ENCODE measurements at regions not wholly inside any gene's neighbourhood (a gene's known extent, or its start where the extent isn't known, plus 50 kb on each side); places are given as distances from the start of the nearest gene placed in this dataset.
"Not testable (repeated sequence)": the region's sequence is repeated elsewhere in the genome, so short reads cannot be mapped to it uniquely, and the experiment has no call there.

- H3K9me3 Mint-ChIP-seq, result no peaks in the 10 kb centered on the region
- no peaks in the 10 kb centered on the region for H3K36me3 Mint-ChIP-seq (ENCODE audit: low read depth)
- DNase-seq, result no peak
- no peak overlapping the region for H3K4me3 Mint-ChIP-seq
- no peaks in the 10 kb centered on the region for H3K27me3 Mint-ChIP-seq
- H3K4me1 Mint-ChIP-seq, result no peaks in the 10 kb centered on the region
- intact Hi-C loops (cut with micrococcal nuclease), result no loop called here
- no peak overlapping the region for H3K27ac Mint-ChIP-seq
Measured at GRCh38 chr1:187527346-187527745, 698.6 kb downstream of the PLA2G4A start.

- H3K27me3 Mint-ChIP-seq, result no peaks in the 10 kb centered on the region
- H3K9me3 Mint-ChIP-seq, result no peaks in the 10 kb centered on the region
- intact Hi-C loops (cut with micrococcal nuclease), result no loop called here
- H3K36me3 Mint-ChIP-seq (ENCODE audit: low read depth), result no peaks in the 10 kb centered on the region
- no peak for DNase-seq
- no peaks in the 10 kb centered on the region for H3K4me1 Mint-ChIP-seq
- H3K27ac Mint-ChIP-seq, result no peak overlapping the region
- no peak overlapping the region for H3K4me3 Mint-ChIP-seq
Measured at GRCh38 chr1:187537936-187538335, 709.2 kb downstream of the PLA2G4A start.

GRCh38 chr1:187549540-187549939 lies 720.8 kb downstream of the PLA2G4A start:
- no peaks in the 10 kb centered on the region for H3K36me3 Mint-ChIP-seq (ENCODE audit: low read depth)
- intact Hi-C loops (cut with micrococcal nuclease), result no loop called here
- H3K4me1 Mint-ChIP-seq, result no peaks in the 10 kb centered on the region
- no peaks in the 10 kb centered on the region for H3K27me3 Mint-ChIP-seq
- no peak overlapping the region for H3K27ac Mint-ChIP-seq
- DNase-seq, result no peak
- no peaks in the 10 kb centered on the region for H3K9me3 Mint-ChIP-seq
- H3K4me3 Mint-ChIP-seq, result no peak overlapping the region

DNA sequence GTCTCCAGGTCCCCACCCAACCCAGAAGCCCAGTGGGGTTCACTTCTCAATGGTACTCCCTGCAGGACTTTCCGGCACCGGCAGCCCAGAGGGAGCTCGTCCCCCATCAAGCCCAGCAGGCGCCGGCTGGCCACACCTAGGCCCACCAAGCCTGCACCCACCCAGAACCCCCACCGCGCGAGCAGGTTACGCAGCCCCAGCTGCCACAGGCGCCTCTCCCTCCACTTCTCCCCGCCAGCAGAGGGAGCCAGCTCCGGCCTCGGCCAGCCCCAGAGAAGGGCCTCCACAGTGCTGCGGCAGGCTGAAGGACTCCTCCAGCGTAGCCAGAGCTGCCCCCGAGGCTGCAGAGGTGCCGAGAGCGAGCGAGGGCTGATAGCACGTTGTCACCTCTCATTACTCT lies 722.3 kb downstream of the PLA2G4A start:
- intact Hi-C loops (cut with micrococcal nuclease), result no loop called here
- Mint-ChIP-seq H3K27ac (no peak overlapping the region), H3K4me1 (no peaks in the 10 kb centered on the region), H3K36me3 (ENCODE audit: low read depth) (no peaks in the 10 kb centered on the region), H3K9me3 (no peaks in the 10 kb centered on the region), H3K4me3 (no peak overlapping the region), H3K27me3 (no peaks in the 10 kb centered on the region)
- no peak for DNase-seq

GRCh38 chr1:187563191-187563590 lies 734.4 kb downstream of the PLA2G4A start:
- no peaks in the 10 kb centered on the region for H3K27me3 Mint-ChIP-seq
- intact Hi-C loops (cut with micrococcal nuclease), result no loop called here
- no peak overlapping the region for H3K4me3 Mint-ChIP-seq

GRCh38 chr1:187566354-187566753 lies 737.6 kb downstream of the PLA2G4A start:
- no peak for DNase-seq
- H3K4me3 Mint-ChIP-seq, result no peak overlapping the region
- no peaks in the 10 kb centered on the region for H3K27me3 Mint-ChIP-seq
- no peaks in the 10 kb centered on the region for H3K36me3 Mint-ChIP-seq (ENCODE audit: low read depth)
- no peaks in the 10 kb centered on the region for H3K9me3 Mint-ChIP-seq
- H3K27ac Mint-ChIP-seq, result no peak overlapping the region
- H3K4me1 Mint-ChIP-seq, result no peaks in the 10 kb centered on the region
- intact Hi-C loops (cut with micrococcal nuclease), result no loop called here

More at GRCh38 chr1:187563191-187563590, 734.4 kb downstream of the PLA2G4A start:
- no peak for DNase-seq
- no peaks in the 10 kb centered on the region for H3K4me1 Mint-ChIP-seq
- no peaks in the 10 kb centered on the region for H3K36me3 Mint-ChIP-seq (ENCODE audit: low read depth)
- H3K9me3 Mint-ChIP-seq, result no peaks in the 10 kb centered on the region
- H3K27ac Mint-ChIP-seq, result no peak overlapping the region

GRCh38 chr1:187568067-187568466 lies 739.3 kb downstream of the PLA2G4A start:
- Mint-ChIP-seq H3K4me1 (no peaks in the 10 kb centered on the region), H3K27ac (no peak overlapping the region), H3K36me3 (ENCODE audit: low read depth) (no peaks in the 10 kb centered on the region), H3K27me3 (no peaks in the 10 kb centered on the region), H3K9me3 (no peaks in the 10 kb centered on the region), H3K4me3 (no peak overlapping the region)
- no peak for DNase-seq
- intact Hi-C loops (cut with micrococcal nuclease), result no loop called here

GRCh38 chr1:187570166-187570565 lies 741.4 kb downstream of the PLA2G4A start:
- H3K9me3 Mint-ChIP-seq, result no peaks in the 10 kb centered on the region

GRCh38 chr1:187577610-187578009 lies 748.9 kb downstream of the PLA2G4A start:
- Mint-ChIP-seq H3K4me3 (no peak overlapping the region), H3K27me3 (no peaks in the 10 kb centered on the region), H3K4me1 (no peaks in the 10 kb centered on the region), H3K36me3 (ENCODE audit: low read depth) (no peaks in the 10 kb centered on the region), H3K9me3 (no peaks in the 10 kb centered on the region), H3K27ac (no peak overlapping the region)
- DNase-seq, result no peak
- intact Hi-C loops (cut with micrococcal nuclease), result no loop called here

More at GRCh38 chr1:187570166-187570565, 741.4 kb downstream of the PLA2G4A start:
- no peak overlapping the region for H3K27ac Mint-ChIP-seq
- no peak for DNase-seq
- H3K27me3 Mint-ChIP-seq, result no peaks in the 10 kb centered on the region
- H3K4me3 Mint-ChIP-seq, result no peak overlapping the region
- no peaks in the 10 kb centered on the region for H3K4me1 Mint-ChIP-seq
- H3K36me3 Mint-ChIP-seq (ENCODE audit: low read depth), result no peaks in the 10 kb centered on the region
- intact Hi-C loops (cut with micrococcal nuclease), result no loop called here

DNA sequence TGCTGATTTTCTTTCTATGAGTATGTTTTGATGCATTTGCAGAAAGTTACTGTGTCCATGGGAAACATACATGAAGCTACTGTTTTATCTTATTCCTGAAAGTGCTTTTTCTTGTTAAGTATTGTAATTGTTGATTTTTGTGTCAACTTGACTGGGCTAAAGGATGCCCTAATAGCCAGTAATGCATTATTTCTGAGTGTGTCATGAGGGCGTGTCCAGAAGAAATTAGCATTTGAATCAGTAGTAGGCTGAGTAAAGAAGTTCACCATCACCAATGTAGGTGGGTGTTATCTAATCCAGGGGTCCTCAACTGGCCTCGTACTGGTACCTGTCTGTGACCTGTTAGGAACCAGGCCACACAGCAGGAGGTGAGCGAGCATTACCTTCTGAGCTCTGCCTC lies 760.2 kb downstream of the PLA2G4A start:
- intact Hi-C loops (cut with micrococcal nuclease), result no loop called here
- Mint-ChIP-seq H3K4me1 (no peaks in the 10 kb centered on the region), H3K9me3 (no peaks in the 10 kb centered on the region), H3K4me3 (no peak overlapping the region), H3K27ac (no peak overlapping the region), H3K27me3 (no peaks in the 10 kb centered on the region), H3K36me3 (ENCODE audit: low read depth) (no peaks in the 10 kb centered on the region)
- DNase-seq, result no peak

DNA sequence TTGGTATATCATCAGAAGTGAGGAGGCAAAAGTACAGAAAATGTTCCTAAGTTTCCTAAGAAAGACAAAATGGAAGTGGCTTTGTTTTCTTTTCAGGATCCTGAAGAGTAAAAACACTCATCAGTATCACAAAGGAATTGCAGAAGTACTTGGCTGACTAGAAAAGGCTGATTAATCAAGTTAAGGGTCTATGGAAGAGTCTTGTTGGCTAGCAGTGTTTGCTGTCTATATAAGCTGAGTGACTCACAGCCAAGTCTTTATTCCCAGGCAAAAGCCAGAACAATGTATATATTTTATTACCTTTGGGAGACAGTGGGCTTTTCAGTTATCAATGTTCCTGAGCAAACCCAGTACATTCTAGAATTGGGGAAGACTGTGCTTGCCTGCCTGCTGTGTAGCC lies 777.0 kb downstream of the PLA2G4A start:
- Mint-ChIP-seq H3K9me3 (no peaks in the 10 kb centered on the region), H3K4me1 (no peaks in the 10 kb centered on the region), H3K27me3 (no peaks in the 10 kb centered on the region), H3K4me3 (no peak overlapping the region), H3K27ac (no peak overlapping the region), H3K36me3 (ENCODE audit: low read depth) (no peaks in the 10 kb centered on the region)
- intact Hi-C loops (cut with micrococcal nuclease), result no loop called here
- no peak for DNase-seq

GRCh38 chr1:187615853-187616735 lies 787.3 kb downstream of the PLA2G4A start:
- H3K4me1 Mint-ChIP-seq; H3K9me3 Mint-ChIP-seq; H3K27me3 Mint-ChIP-seq; H3K27ac Mint-ChIP-seq; intact Hi-C loops (cut with micrococcal nuclease); DNase-seq; H3K36me3 Mint-ChIP-seq (ENCODE audit: low read depth); H3K4me3 Mint-ChIP-seq: not testable (repeated sequence)

GRCh38 chr1:187616830-187617229 lies 788.1 kb downstream of the PLA2G4A start:
- DNase-seq; intact Hi-C loops (cut with micrococcal nuclease); H3K4me1 Mint-ChIP-seq; H3K9me3 Mint-ChIP-seq; H3K27ac Mint-ChIP-seq; H3K36me3 Mint-ChIP-seq (ENCODE audit: low read depth); H3K4me3 Mint-ChIP-seq; H3K27me3 Mint-ChIP-seq: not testable (repeated sequence)

DNA sequence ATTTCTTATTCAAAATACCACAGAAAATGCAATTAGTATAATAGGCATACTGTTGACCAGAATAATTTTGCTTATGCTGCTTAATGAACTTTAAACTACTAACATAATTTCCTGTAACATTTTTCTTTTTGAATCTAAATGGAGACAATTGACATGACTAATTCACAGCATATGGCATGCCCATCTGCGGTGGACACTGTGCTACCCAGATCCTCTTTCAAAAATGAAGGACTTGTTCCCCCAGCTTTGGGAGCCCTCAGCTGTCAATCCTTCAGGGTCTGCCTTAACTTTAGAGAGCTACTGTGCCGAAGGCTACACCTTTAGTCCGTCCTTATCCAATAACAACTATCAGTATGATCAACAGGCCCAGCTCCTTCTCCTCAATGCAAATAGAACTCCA lies 789.0 kb downstream of the PLA2G4A start:
- no peak for DNase-seq
- no peaks in the 10 kb centered on the region for H3K27me3 Mint-ChIP-seq
- H3K36me3 Mint-ChIP-seq (ENCODE audit: low read depth), result peaks cover 1% of the 10 kb centered on the region
- H3K4me1 Mint-ChIP-seq, result no peaks in the 10 kb centered on the region
- H3K27ac Mint-ChIP-seq, result no peak overlapping the region
- no peak overlapping the region for H3K4me3 Mint-ChIP-seq
- intact Hi-C loops (cut with micrococcal nuclease), result no loop called here
- H3K9me3 Mint-ChIP-seq, result peaks cover 8% of the 10 kb centered on the region

DNA sequence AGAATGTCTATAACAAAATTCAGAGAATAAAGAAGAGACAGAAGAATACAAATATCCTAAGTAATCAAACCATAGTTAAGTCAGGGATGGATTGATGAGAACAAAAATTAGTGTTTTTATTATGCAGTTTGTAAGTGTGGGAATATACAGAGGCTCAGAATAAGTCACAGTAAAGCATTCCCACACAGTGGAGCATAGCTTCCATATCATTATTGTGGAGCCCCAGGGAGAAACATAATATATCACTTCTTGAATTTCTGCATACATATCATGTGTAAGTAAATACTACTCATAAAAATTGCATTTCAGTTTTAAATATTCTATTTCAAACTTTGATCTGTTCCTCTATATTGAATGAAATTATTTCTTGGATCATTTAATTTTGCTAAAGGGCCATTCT lies 790.4 kb downstream of the PLA2G4A start:
- Mint-ChIP-seq H3K36me3 (ENCODE audit: low read depth) (peaks cover 1% of the 10 kb centered on the region), H3K4me1 (no peaks in the 10 kb centered on the region), H3K27ac (no peak overlapping the region), H3K27me3 (no peaks in the 10 kb centered on the region), H3K4me3 (no peak overlapping the region), H3K9me3 (peaks cover 8% of the 10 kb centered on the region)
- intact Hi-C loops (cut with micrococcal nuclease), result no loop called here
- DNase-seq, result no peak
